Left lung (tissue), 4 donors: ENCODE measurements at regions not wholly inside any gene's neighbourhood (a gene's known extent, or its start where the extent isn't known, plus 50 kb on each side); places are given as distances from the start of the nearest gene placed in this dataset.

Experiments used
- ATAC-seq: fragments of 200-7000 bp; cut with Tn5 transposase; one replicate; pipeline ENCODE4 v1.9.1; 2020; ENCODE audit warnings: moderate library complexity
- DNase-seq, 4 donors: peaks; one replicate each; pipeline ENCODE4 v3.0.0-alpha.2; 2013 to 2020
- H3K27ac ChIP-seq, 2 donors: fragments of 200-600 bp; sonication (generic) in 1 of 2; one replicate each; pipeline versions ENCODE4 v1.5.0 to v1.8.0; 2020 to 2021
- H3K27me3 ChIP-seq, 2 donors: fragments of 200-600 bp; sonication (generic) in 1 of 2; one replicate each; pipeline versions ENCODE4 v1.5.0 to v1.8.0; 2020 to 2021
- H3K36me3 ChIP-seq, 2 donors: fragments of 200-600 bp; sonication (generic) in 1 of 2; one replicate each; pipeline versions ENCODE4 v1.5.0 to v1.8.0; 2020 to 2021
- H3K4me1 ChIP-seq, 2 donors: fragments of 200-600 bp; one replicate each; pipeline ENCODE4 v1.8.0; 2021
- H3K4me3 ChIP-seq, 2 donors: fragments of 200-600 bp; sonication (generic) in 1 of 2; one replicate each; pipeline versions ENCODE4 v1.5.0 to v1.8.0; 2020 to 2021; ENCODE audit warnings: mild to moderate bottlenecking in 1 of 2
- H3K9me3 ChIP-seq, 2 donors: fragments of 200-600 bp; sonication (generic) in 1 of 2; one replicate each; pipeline versions ENCODE4 v1.5.0 to v1.8.0; 2020 to 2021
- CTCF ChIP-seq, 2 donors: fragments of 200-600 bp; sonication (generic) in 1 of 2; IDR thresholded peaks; one replicate each; pipeline versions ENCODE4 v1.5.0 to v1.8.0; 2021; ENCODE audit warnings: antibody characterized with exemption in 2 of 2
- intact Hi-C, 2 donors: fragments of 100-400 bp; cut with DNase I; formaldehyde crosslinking; loops; one replicate each; pipeline versions ENCODE4 v1.11.2 to v1.14.2; 2022
- donor health status: DM: no; HTN: yes; CAD: no.
- donor health status: DM: no; HTN: no; CAD: no.

GRCh38 chr15:46620392-46621013 lies 985.7 kb downstream of the SQOR start:
- TF ChIP-seq CTCF (IDR thresholded peaks at IDR 0.05), result no peak
- no peak overlapping the region for H3K4me3 ChIP-seq
- no peaks in the 10 kb centered on the region for H3K4me1 ChIP-seq
- H3K36me3 ChIP-seq, result no peaks in the 10 kb centered on the region
- ATAC-seq (no peak), DNase-seq (no peak)
- intact Hi-C loops, result no loop called here
- H3K27me3 ChIP-seq, result no peaks in the 10 kb centered on the region
- no peak overlapping the region for H3K27ac ChIP-seq
- H3K9me3 ChIP-seq, result peaks cover 0 to 12% of the 10 kb centered on the region in 2 donors

DNA sequence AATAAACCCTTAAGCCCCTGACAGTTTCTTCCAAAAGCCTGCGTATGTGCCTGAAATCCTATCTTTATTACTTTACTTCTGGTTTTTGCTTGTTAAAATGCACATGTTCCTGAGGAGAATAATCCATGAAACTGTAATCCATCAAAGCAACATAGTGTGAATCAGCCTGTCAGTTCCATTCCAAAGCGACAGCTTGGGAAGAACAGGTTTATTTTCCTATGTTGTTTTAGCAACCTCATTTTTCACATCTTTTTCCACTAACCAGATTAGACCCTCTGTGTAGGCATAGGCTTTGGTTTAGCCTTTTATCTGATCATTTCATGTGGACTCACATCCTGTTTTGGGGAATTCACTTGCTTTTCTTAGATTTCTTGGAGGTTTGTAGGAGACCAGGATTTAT lies 988.0 kb downstream of the SQOR start:
- Histone ChIP-seq H3K36me3 (no peaks in the 10 kb centered on the region), H3K9me3 (peaks cover 0 to 23% of the 10 kb centered on the region in 2 donors), H3K27ac (no peak overlapping the region), H3K4me3 (no peak overlapping the region), H3K27me3 (no peaks in the 10 kb centered on the region), H3K4me1 (no peaks in the 10 kb centered on the region)
- ATAC-seq (no peak), DNase-seq (no peak)
- TF ChIP-seq CTCF (IDR thresholded peaks at IDR 0.05), result no peak
- intact Hi-C loops, result no loop called here

DNA sequence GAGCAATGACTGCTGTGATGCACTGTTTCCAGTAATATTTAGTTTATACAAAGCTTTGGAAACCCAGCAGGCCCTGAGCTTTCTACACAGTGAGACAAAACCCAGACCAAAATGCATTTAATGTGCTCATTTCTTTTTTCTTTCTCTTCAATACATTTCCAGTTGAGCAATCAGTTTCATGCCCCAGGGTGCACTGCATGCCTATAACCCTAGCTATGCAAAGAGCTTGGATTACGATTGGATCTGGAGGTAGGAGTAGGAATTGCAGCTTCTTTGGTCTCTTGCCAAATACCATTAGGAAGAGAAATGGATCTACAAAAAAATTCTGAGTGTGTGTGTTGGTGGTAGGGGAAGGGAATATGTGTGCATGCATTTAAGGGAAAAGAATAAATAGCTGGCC lies 1001.4 kb downstream of the SQOR start:
- DNase-seq (no peak), ATAC-seq (no peak)
- Histone ChIP-seq H3K9me3 (no peaks in the 10 kb centered on the region), H3K4me1 (no peaks in the 10 kb centered on the region), H3K36me3 (no peaks in the 10 kb centered on the region), H3K27me3 (no peaks in the 10 kb centered on the region), H3K27ac (no peak overlapping the region), H3K4me3 (no peak overlapping the region)
- no peak for TF ChIP-seq CTCF (IDR thresholded peaks at IDR 0.05)
- intact Hi-C loops, result no loop called here

- no peaks in the 10 kb centered on the region for H3K36me3 ChIP-seq
- no peak for DNase-seq
- no peak overlapping the region for H3K27ac ChIP-seq
- H3K9me3 ChIP-seq, result no peaks in the 10 kb centered on the region
- H3K4me3 ChIP-seq, result no peak overlapping the region
- no peaks in the 10 kb centered on the region for H3K27me3 ChIP-seq
- intact Hi-C loops, result no loop called here
- no peaks in the 10 kb centered on the region for H3K4me1 ChIP-seq
- TF ChIP-seq CTCF (IDR thresholded peaks at IDR 0.05), result no peak
- ATAC-seq, result no peak
Measured at GRCh38 chr15:46644501-46645481, 1010.0 kb downstream of the SQOR start.

- Histone ChIP-seq H3K4me1 (no peaks in the 10 kb centered on the region), H3K27ac (no peak overlapping the region), H3K27me3 (no peaks in the 10 kb centered on the region), H3K36me3 (no peaks in the 10 kb centered on the region), H3K9me3 (no peaks in the 10 kb centered on the region), H3K4me3 (no peak overlapping the region)
- ATAC-seq (no peak), DNase-seq (no peak)
- intact Hi-C loops, result no loop called here
- no peak for TF ChIP-seq CTCF (IDR thresholded peaks at IDR 0.05)
Measured at GRCh38 chr15:46646490-46646889, 1011.7 kb downstream of the SQOR start.
